ENCODE measurements at regions not wholly inside any gene's neighbourhood (a gene's known extent, or its start where the extent isn't known, plus 50 kb on each side); places are given as distances from the start of the nearest gene placed in this dataset.

- TF ChIP-seq POLR2A (IDR thresholded peaks at IDR 0.05): no peak
- TF ChIP-seq CTCF (IDR thresholded peaks at IDR 0.05): no peak
Observed at GRCh38 chr5:72687288-72687687, 129.2 kb upstream of the TNPO1 start.
